Mesodermal cell (in vitro differentiated cells): ENCODE measurements at regions not wholly inside any gene's neighbourhood (a gene's known extent, or its start where the extent isn't known, plus 50 kb on each side); places are given as distances from the start of the nearest gene placed in this dataset.

Experiments used
- H3K27ac ChIP-seq: 2 replicates; pipeline ENCODE4 v1.7.0; 2013; ENCODE audit warnings: mild to moderate bottlenecking, low read depth, low read length, moderate library complexity; ENCODE audit not compliant: severe bottlenecking
- H3K36me3 ChIP-seq: 2 replicates; pipeline ENCODE4 v1.7.1; 2013; ENCODE audit warnings: mild to moderate bottlenecking, low read length, moderate library complexity; ENCODE audit not compliant: control insufficient read depth, insufficient read depth
- H3K4me1 ChIP-seq: one replicate; pipeline ENCODE4 v1.7.1; 2013; ENCODE audit warnings: mild to moderate bottlenecking, low read length; ENCODE audit not compliant: insufficient read depth, control insufficient read depth, poor library complexity, severe bottlenecking
- H3K4me3 ChIP-seq: 2 replicates; pipeline ENCODE4 v1.7.0; 2013; ENCODE audit warnings: low read length, control low read depth, mild to moderate bottlenecking; ENCODE audit not compliant: insufficient read depth, poor library complexity, severe bottlenecking; ENCODE audit errors: extremely low read depth
- H3K9me3 ChIP-seq: 2 replicates; pipeline ENCODE4 v1.7.1; 2013; ENCODE audit warnings: mild to moderate bottlenecking, low read length, moderate library complexity; ENCODE audit not compliant: control insufficient read depth
- WGBS, 2 experiments: methylation state at CpG; one replicate each; pipeline ENCODE4 v1.1.5; 2013; ENCODE audit warnings: missing lambda C conversion rate in 2 of 2; ENCODE audit not compliant: insufficient coverage in 2 of 2; 5-methylcytosine and 5-hydroxymethylcytosine counted together

GRCh38 chr7:46201961-46202360, 280.9 kb upstream of the IGFBP3 start:
- no CpG with 5 or more reads among the region's 4 CpGs for WGBS, 2 experiments
- Histone ChIP-seq H3K9me3 (no peaks in the 10 kb centered on the region), H3K36me3 (no peaks in the 10 kb centered on the region), H3K4me3 (no peak overlapping the region), H3K4me1 (no peaks in the 10 kb centered on the region), H3K27ac (no peak overlapping the region)

- no peaks in the 10 kb centered on the region for H3K4me1 ChIP-seq
- H3K9me3 ChIP-seq, result no peaks in the 10 kb centered on the region
- no peaks in the 10 kb centered on the region for H3K36me3 ChIP-seq
- H3K27ac ChIP-seq, result no peak overlapping the region
- WGBS, 2 experiments, result no CpG with 5 or more reads among the region's 1 CpG
- no peak overlapping the region for H3K4me3 ChIP-seq
Observed at GRCh38 chr7:46198701-46199100, 277.6 kb upstream of the IGFBP3 start.

- H3K4me1 ChIP-seq, result no peaks in the 10 kb centered on the region
- H3K36me3 ChIP-seq, result no peaks in the 10 kb centered on the region
- no peak overlapping the region for H3K27ac ChIP-seq
- 92 to 99% methylated on average over 6 of the region's 7 CpGs for WGBS, 2 experiments
- H3K9me3 ChIP-seq, result no peaks in the 10 kb centered on the region
- no peak overlapping the region for H3K4me3 ChIP-seq
Observed at GRCh38 chr7:46197785-46198540, 276.9 kb upstream of the IGFBP3 start.

- Histone ChIP-seq H3K4me3 (no peak overlapping the region), H3K36me3 (no peaks in the 10 kb centered on the region), H3K27ac (no peak overlapping the region), H3K4me1 (no peaks in the 10 kb centered on the region), H3K9me3 (no peaks in the 10 kb centered on the region)
- WGBS, 2 experiments, result 88 to 100% methylated on average over 1 to 2 of the region's 3 CpGs
Observed at GRCh38 chr7:46195934-46196333, 274.9 kb upstream of the IGFBP3 start.

GRCh38 chr7:46192271-46192670, 271.2 kb upstream of the IGFBP3 start:
- WGBS, 2 experiments, result 84 to 87% methylated on average over 3 of the region's 3 CpGs
- Histone ChIP-seq H3K4me3 (no peak overlapping the region), H3K9me3 (no peaks in the 10 kb centered on the region), H3K36me3 (no peaks in the 10 kb centered on the region), H3K27ac (no peak overlapping the region), H3K4me1 (no peaks in the 10 kb centered on the region)

- Histone ChIP-seq H3K36me3 (no peaks in the 10 kb centered on the region), H3K9me3 (no peaks in the 10 kb centered on the region), H3K27ac (no peak overlapping the region), H3K4me3 (no peak overlapping the region), H3K4me1 (no peaks in the 10 kb centered on the region)
- 86% methylated on average over 2 of the region's 4 CpGs; no CpG with 5 or more reads in 1 of the 2 experiments for WGBS, 2 experiments
Observed at GRCh38 chr7:46191776-46192175, 270.7 kb upstream of the IGFBP3 start.

- no peaks in the 10 kb centered on the region for H3K9me3 ChIP-seq
- H3K4me3 ChIP-seq, result no peak overlapping the region
- H3K27ac ChIP-seq, result no peak overlapping the region
- no peaks in the 10 kb centered on the region for H3K36me3 ChIP-seq
- H3K4me1 ChIP-seq, result no peaks in the 10 kb centered on the region
- WGBS, 2 experiments, result 89 to 94% methylated on average over 2 to 3 of the region's 3 CpGs
Observed at GRCh38 chr7:46191296-46191695, 270.2 kb upstream of the IGFBP3 start.

- Histone ChIP-seq H3K4me3 (no peak overlapping the region), H3K27ac (no peak overlapping the region), H3K9me3 (no peaks in the 10 kb centered on the region), H3K36me3 (no peaks in the 10 kb centered on the region), H3K4me1 (no peaks in the 10 kb centered on the region)
- 95 to 100% methylated on average over 1 to 2 of the region's 4 CpGs for WGBS, 2 experiments
Observed at GRCh38 chr7:46189255-46189790, 268.3 kb upstream of the IGFBP3 start.

GRCh38 chr7:46186131-46186530, 265.1 kb upstream of the IGFBP3 start:
- no CpG with 5 or more reads among the region's 1 CpG for WGBS, 2 experiments
- no peak overlapping the region for H3K4me3 ChIP-seq
- no peak overlapping the region for H3K27ac ChIP-seq
- no peaks in the 10 kb centered on the region for H3K4me1 ChIP-seq
- peaks cover 4% of the 10 kb centered on the region for H3K9me3 ChIP-seq
- no peaks in the 10 kb centered on the region for H3K36me3 ChIP-seq

GRCh38 chr7:46179061-46179610, 258.1 kb upstream of the IGFBP3 start:
- WGBS, 2 experiments, result 83 to 100% methylated on average over 2 of the region's 2 CpGs
- Histone ChIP-seq H3K36me3 (no peaks in the 10 kb centered on the region), H3K4me3 (no peak overlapping the region), H3K9me3 (peaks cover 7% of the 10 kb centered on the region), H3K27ac (no peak overlapping the region), H3K4me1 (peaks cover 8% of the 10 kb centered on the region)

GRCh38 chr7:46178661-46179060, 257.6 kb upstream of the IGFBP3 start:
- Histone ChIP-seq H3K27ac (no peak overlapping the region), H3K36me3 (no peaks in the 10 kb centered on the region), H3K4me1 (peaks cover 12% of the 10 kb centered on the region), H3K9me3 (peaks cover 7% of the 10 kb centered on the region), H3K4me3 (no peak overlapping the region)
